ENCODE measurements at regions not wholly inside any gene's neighbourhood (a gene's known extent, or its start where the extent isn't known, plus 50 kb on each side); places are given as distances from the start of the nearest gene placed in this dataset.

GRCh38 chr6:159594750-159595117, 98.3 kb downstream of the SOD2 start:
- no peak for TF ChIP-seq CTCF (IDR thresholded peaks at IDR 0.05)
- no peak for TF ChIP-seq EP300 (IDR thresholded peaks at IDR 0.05)

Measured in tibial nerve (tissue), 4 donors.